ENCODE measurements at regions not wholly inside any gene's neighbourhood (a gene's known extent, or its start where the extent isn't known, plus 50 kb on each side); places are given as distances from the start of the nearest gene placed in this dataset.

DNA sequence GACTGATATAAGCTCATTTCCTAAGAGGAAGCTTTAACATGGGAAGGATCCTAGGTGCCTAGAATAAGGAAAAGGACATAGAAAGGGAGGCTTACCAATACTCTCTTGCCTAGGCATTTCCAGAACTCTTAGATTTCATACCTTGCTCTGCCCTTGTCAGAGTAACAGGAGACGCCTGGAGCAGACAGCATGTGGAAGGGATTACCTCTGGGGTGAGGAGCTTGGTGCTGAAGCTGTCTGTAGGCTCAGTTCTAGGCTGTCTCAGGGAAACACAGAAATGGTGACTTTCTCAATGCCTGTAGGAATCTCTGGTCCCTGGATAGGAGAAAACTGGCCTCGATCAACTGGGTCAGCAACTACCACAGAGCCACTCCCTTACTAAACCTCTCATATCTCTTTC lies 150.0 kb downstream of the SLC4A3 start:
- Histone ChIP-seq H4K20me1 (no peaks in the 10 kb centered on the region), H3K36me3 (no peaks in the 10 kb centered on the region), H3K9me3 (replicated peaks in 1 of 11) (no peaks in the 10 kb centered on the region), H3K9ac (no peak overlapping the region), H3K27me3 (no peaks in the 10 kb centered on the region), H3K4me3 (no peak overlapping the region), H3K4me1 (no peaks in the 10 kb centered on the region), H3K4me2 (no peak overlapping the region), H3K27ac (no peak overlapping the region)
- no peak for TF ChIP-seq Cebpa-rat (IDR thresholded peaks at IDR 0.05)

DNA sequence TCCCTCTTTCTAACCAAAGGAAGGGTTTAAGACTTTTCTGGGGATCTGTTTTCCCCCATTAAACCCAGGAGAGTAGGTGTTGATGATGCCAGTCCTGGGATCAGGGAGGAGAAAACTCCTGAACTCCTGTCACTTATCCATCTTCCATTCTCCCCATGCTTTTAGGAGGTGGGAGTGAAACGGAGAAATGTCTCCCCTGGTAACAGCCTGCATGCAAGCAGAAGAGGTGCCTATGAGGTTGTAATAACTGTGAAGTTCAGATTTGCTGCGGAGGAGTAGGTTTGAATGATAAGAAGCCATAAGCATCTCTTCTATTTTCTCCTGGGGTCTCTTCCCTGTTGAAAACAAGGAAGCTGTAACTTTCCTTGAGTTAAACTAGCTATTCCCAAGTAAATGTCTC lies 150.8 kb downstream of the SLC4A3 start:
- TF ChIP-seq Cebpa-rat (IDR thresholded peaks at IDR 0.05): no peak
- Histone ChIP-seq H3K27ac (no peak overlapping the region), H3K9ac (no peak overlapping the region), H3K4me2 (no peak overlapping the region), H3K27me3 (no peaks in the 10 kb centered on the region), H4K20me1 (no peaks in the 10 kb centered on the region), H3K4me1 (no peaks in the 10 kb centered on the region), H3K4me3 (no peak overlapping the region), H3K9me3 (replicated peaks in 1 of 11) (no peaks in the 10 kb centered on the region), H3K36me3 (no peaks in the 10 kb centered on the region)

DNA sequence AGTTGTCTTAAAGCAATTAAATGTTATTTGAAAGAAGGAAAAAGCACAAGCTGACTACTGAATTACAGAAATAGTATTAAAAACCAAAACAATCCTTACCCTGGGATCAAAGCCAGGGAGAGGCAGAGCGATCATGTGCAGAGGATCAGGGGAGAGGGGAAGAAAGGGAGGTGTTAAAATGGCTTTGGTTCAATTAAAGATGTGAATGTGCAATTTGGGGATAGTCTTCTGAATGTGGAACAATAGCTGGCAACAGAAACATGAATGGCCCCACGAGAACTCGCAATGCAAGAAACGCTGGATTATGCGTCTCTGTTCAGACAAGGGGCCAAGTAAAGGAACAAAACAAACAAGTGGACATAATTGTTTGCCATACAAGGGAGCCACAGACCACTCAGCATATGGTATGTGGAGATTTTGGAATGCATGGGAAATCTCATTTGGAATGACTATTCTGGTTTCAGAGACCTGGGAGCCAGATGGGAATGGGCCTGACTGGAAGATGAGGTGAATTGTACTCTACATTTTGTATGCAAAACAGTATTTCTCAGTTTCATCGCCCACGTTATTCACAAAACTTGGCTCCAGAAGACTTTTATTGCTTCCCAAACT lies 155.4 kb downstream of the SLC4A3 start:
- TF ChIP-seq Cebpa-rat (IDR thresholded peaks at IDR 0.05): no peak
- peaks cover 0 to 6% (median 0%) of the 10 kb centered on the region in 11 experiments; a peak in 3 of 22 replicates for H3K9me3 ChIP-seq (replicated peaks in 1 of 11)

DNA sequence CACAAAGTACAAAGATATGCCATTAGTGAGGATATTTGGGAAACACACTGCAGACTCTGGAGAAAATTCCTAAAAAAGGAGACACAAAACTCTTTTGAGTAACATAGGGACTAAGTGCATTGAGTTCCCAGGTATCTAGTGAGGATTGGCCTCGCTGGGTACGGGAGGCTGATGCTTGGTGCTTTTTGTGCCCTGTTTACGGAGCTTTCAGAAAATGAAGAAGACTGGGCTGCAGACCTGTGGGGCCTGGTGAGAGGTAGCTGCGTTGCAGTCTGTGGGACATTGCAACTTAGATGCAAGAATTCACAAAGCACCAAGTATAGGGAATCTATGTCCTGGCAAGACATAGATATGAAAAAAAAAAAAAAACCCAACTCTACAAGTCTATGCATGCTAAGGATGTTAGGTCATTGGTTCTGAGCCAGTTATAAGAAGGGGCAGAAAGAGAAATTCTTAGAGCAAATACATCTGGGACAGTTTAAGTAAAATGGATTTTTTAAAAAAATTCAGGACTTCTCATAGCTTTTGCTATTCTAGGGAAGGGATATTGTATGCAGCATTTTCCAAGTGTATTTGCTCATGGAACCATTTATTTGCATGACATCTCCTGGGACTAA lies 156.0 kb downstream of the SLC4A3 start:
- Histone ChIP-seq H3K27ac (no peak overlapping the region), H3K9me3 (replicated peaks in 1 of 11) (peaks cover 0 to 6% (median 0%) of the 10 kb centered on the region in 11 experiments; a peak in 3 of 22 replicates), H3K4me3 (no peak overlapping the region), H3K27me3 (no peaks in the 10 kb centered on the region), H3K4me1 (no peaks in the 10 kb centered on the region), H4K20me1 (no peaks in the 10 kb centered on the region), H3K36me3 (no peaks in the 10 kb centered on the region), H3K9ac (no peak overlapping the region), H3K4me2 (no peak overlapping the region)
- TF ChIP-seq Cebpa-rat (IDR thresholded peaks at IDR 0.05): no peak

More for the DNA sequence above, 155.4 kb downstream of the SLC4A3 start:
- Histone ChIP-seq H3K9ac (no peak overlapping the region), H3K4me3 (no peak overlapping the region), H3K27ac (no peak overlapping the region), H4K20me1 (no peaks in the 10 kb centered on the region), H3K27me3 (no peaks in the 10 kb centered on the region), H3K36me3 (no peaks in the 10 kb centered on the region), H3K4me1 (no peaks in the 10 kb centered on the region), H3K4me2 (no peak overlapping the region)

DNA sequence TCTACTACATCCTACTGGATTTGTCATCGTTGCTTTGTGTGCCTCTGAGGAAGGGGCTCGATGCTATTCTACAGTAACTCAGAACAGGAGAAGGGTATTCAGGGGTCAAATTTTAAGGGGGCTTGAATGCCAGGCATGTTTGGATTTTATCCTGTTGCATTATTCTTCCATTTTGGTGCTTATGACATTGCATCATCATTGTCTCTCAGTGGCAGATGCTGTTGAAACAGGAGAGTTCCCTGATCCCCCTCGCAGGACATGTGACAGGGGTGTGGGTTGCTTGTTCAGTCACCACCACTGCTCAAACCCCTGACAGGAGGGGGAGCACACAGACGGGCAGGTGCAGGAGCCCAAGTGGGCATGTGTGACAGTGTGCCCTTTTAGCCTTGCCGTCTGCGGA lies 156.7 kb downstream of the SLC4A3 start:
- H4K20me1 ChIP-seq: no peaks in the 10 kb centered on the region
- peak in 1 of 11 experiments; percentile 29; a peak in 1 of 22 replicates for TF ChIP-seq Cebpa-rat (IDR thresholded peaks at IDR 0.05)
- H3K4me3 ChIP-seq: no peak overlapping the region
- H3K27ac ChIP-seq: no peak overlapping the region
- H3K9me3 ChIP-seq (replicated peaks in 1 of 11): peaks cover 0 to 6% (median 0%) of the 10 kb centered on the region in 11 experiments; a peak in 3 of 22 replicates
- no peak overlapping the region for H3K9ac ChIP-seq
- no peak overlapping the region for H3K4me2 ChIP-seq
- H3K27me3 ChIP-seq: no peaks in the 10 kb centered on the region
- H3K36me3 ChIP-seq: no peaks in the 10 kb centered on the region
- no peaks in the 10 kb centered on the region for H3K4me1 ChIP-seq

DNA sequence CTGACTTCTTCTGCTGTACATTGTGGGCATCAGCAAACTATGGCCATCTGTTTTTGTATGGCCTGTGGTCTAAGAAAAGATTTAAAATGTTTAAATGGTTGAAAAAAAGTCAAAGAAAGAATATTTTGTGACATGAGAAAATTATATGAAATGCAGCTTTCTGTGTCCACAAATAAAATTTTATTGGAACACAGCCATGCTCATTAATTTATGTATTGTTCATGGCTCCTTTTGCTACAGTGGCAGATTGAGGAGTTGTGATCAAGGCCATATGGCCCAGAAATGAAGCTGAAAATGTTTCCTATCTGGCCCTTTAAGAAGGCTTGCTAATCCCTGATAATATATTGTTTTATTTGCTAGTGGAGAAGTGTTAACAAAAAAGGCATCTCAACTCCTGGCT lies 162.0 kb downstream of the SLC4A3 start:
- Histone ChIP-seq H3K36me3 (no peaks in the 10 kb centered on the region), H3K4me1 (no peaks in the 10 kb centered on the region), H3K9ac (no peak overlapping the region), H3K27ac (no peak overlapping the region), H3K4me3 (no peak overlapping the region), H3K27me3 (no peaks in the 10 kb centered on the region), H3K4me2 (no peak overlapping the region), H4K20me1 (no peaks in the 10 kb centered on the region), H3K9me3 (replicated peaks in 1 of 11) (peaks cover 0 to 6% (median 0%) of the 10 kb centered on the region in 11 experiments; a peak in 3 of 22 replicates)
- no peak for TF ChIP-seq Cebpa-rat (IDR thresholded peaks at IDR 0.05)

GRCh38 chr2:219792446-219792845 lies 165.0 kb downstream of the SLC4A3 start:
- Histone ChIP-seq H3K27ac (no peak overlapping the region), H3K4me3 (no peak overlapping the region), H3K9ac (no peak overlapping the region), H4K20me1 (no peaks in the 10 kb centered on the region), H3K27me3 (no peaks in the 10 kb centered on the region), H3K4me1 (no peaks in the 10 kb centered on the region), H3K9me3 (replicated peaks in 1 of 11) (peaks cover 0 to under 1% (median 0%) of the 10 kb centered on the region in 11 experiments; a peak in 1 of 22 replicates), H3K4me2 (no peak overlapping the region), H3K36me3 (no peaks in the 10 kb centered on the region)
- no peak for TF ChIP-seq Cebpa-rat (IDR thresholded peaks at IDR 0.05)

- no peaks in the 10 kb centered on the region for H3K9me3 ChIP-seq (replicated peaks in 1 of 11)
- no peak overlapping the region for H3K4me2 ChIP-seq
- H3K27ac ChIP-seq: no peak overlapping the region
- H3K4me1 ChIP-seq: peaks cover 0 to 6% (median 0%) of the 10 kb centered on the region in 10 experiments; a peak in 4 of 20 replicates
- no peaks in the 10 kb centered on the region for H3K36me3 ChIP-seq
- H3K27me3 ChIP-seq: no peaks in the 10 kb centered on the region
- H3K4me3 ChIP-seq: no peak overlapping the region
- no peaks in the 10 kb centered on the region for H4K20me1 ChIP-seq
- no peak overlapping the region for H3K9ac ChIP-seq
- TF ChIP-seq Cebpa-rat (IDR thresholded peaks at IDR 0.05): no peak
These were observed 171.0 kb downstream of the SLC4A3 start for GRCh38 chr2:219798430-219798829.

DNA sequence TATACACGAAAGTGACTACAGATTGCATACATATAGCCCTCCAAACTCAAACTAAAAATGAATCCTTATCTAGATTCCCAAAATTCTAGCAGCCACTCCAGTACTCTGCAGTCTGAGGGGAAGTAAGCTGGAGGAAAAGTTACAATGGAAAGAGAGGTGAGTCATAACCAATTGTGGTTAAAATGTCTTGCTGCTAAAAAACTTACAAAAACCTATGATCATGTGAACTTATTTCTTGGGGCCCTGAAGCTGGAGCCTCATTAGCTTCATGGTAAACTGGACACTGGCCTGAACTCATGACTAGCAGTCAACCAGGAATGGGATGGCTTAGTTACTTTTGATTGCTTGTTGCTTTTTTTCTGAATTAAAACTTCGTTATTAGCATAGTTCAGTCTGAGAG lies 175.9 kb downstream of the SLC4A3 start:
- no peaks in the 10 kb centered on the region for H3K27me3 ChIP-seq
- H3K4me2 ChIP-seq: peak overlapping the region in 3 of 11 experiments; percentile 3 to 58 (median 31); a peak in 3 of 22 replicates
- no peak for TF ChIP-seq Cebpa-rat (IDR thresholded peaks at IDR 0.05)
- no peak overlapping the region for H3K27ac ChIP-seq
- peaks cover 0 to 12% (median 0%) of the 10 kb centered on the region in 10 experiments; a peak in 4 of 20 replicates for H3K4me1 ChIP-seq
- no peak overlapping the region for H3K9ac ChIP-seq
- H3K36me3 ChIP-seq: no peaks in the 10 kb centered on the region
- no peak overlapping the region for H3K4me3 ChIP-seq
- peaks cover 0 to 6% (median 0%) of the 10 kb centered on the region in 11 experiments; a peak in 4 of 22 replicates for H3K9me3 ChIP-seq (replicated peaks in 1 of 11)
- H4K20me1 ChIP-seq: no peaks in the 10 kb centered on the region

- Histone ChIP-seq H3K27me3 (no peaks in the 10 kb centered on the region), H3K9me3 (replicated peaks in 1 of 11) (peaks cover 22 to 31% (median 24%) of the 10 kb centered on the region in 11 experiments), H3K4me3 (no peak overlapping the region), H3K36me3 (no peaks in the 10 kb centered on the region), H4K20me1 (no peaks in the 10 kb centered on the region), H3K27ac (no peak overlapping the region), H3K4me1 (no peaks in the 10 kb centered on the region), H3K9ac (no peak overlapping the region), H3K4me2 (no peak overlapping the region)
- TF ChIP-seq Cebpa-rat (IDR thresholded peaks at IDR 0.05): no peak
These were observed 183.5 kb downstream of the SLC4A3 start for GRCh38 chr2:219810895-219811294.
